ENCODE measurements at regions not wholly inside any gene's neighbourhood (a gene's known extent, or its start where the extent isn't known, plus 50 kb on each side); places are given as distances from the start of the nearest gene placed in this dataset.

DNA sequence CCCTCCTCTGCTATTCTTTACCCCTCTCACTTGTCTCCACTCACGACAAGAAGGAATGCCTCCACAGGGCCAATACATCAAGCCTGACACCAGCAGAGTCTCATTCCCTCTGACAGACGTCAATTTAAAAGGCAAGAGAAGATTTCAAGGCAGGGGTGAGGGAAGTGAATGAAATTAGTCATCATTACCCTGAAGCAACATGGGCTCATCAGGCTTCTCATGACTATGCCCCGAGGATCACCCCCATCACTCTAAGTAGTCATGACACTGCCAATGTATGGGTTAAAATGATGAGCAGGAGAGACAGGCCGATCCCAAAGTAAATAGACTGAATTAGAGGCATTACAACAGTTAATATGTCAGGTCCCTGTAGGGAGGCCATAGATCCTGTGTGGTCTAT is 504.4 kb downstream of the TLE4 start (continued):
- TF ChIP-seq MAFK (IDR thresholded peaks at IDR 0.05; ENCODE audit: low read depth, low read length) (no peak), SIN3A (conservative IDR thresholded peaks at IDR 0.05 in 1 of 2, IDR thresholded peaks at IDR 0.05 in 1 of 2; ENCODE audit: low read depth in 1 of 2, low read length in 2 of 2) (no peak), SAP30 (IDR thresholded peaks at IDR 0.05; ENCODE audit: insufficient read depth, insufficient replicate concordance, low read length) (no peak), FOSL1 (IDR thresholded peaks at IDR 0.05; ENCODE audit: insufficient read depth, low read depth, low read length) (no peak), BRCA1 (IDR thresholded peaks at IDR 0.05; ENCODE audit: low read depth, low read length) (no peak), POLR2A (IDR thresholded peaks at IDR 0.05; ENCODE audit: control extremely low read depth in 1 of 2, low read depth in 2 of 2, low read length in 2 of 2) (no peak), TAF1 (IDR thresholded peaks at IDR 0.05; ENCODE audit: low read depth, low read length) (no peak), KDM1A (IDR thresholded peaks at IDR 0.05; ENCODE audit: borderline replicate concordance, low read length) (no peak)
- TF ChIP-seq, protein P1, sequence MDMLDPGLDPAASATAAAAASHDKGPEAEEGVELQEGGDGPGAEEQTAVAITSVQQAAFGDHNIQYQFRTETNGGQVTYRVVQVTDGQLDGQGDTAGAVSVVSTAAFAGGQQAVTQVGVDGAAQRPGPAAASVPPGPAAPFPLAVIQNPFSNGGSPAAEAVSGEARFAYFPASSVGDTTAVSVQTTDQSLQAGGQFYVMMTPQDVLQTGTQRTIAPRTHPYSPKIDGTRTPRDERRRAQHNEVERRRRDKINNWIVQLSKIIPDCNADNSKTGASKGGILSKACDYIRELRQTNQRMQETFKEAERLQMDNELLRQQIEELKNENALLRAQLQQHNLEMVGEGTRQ (IDR thresholded peaks at IDR 0.05; ENCODE audit: low read length) = no peak
- TF ChIP-seq, protein P2, sequence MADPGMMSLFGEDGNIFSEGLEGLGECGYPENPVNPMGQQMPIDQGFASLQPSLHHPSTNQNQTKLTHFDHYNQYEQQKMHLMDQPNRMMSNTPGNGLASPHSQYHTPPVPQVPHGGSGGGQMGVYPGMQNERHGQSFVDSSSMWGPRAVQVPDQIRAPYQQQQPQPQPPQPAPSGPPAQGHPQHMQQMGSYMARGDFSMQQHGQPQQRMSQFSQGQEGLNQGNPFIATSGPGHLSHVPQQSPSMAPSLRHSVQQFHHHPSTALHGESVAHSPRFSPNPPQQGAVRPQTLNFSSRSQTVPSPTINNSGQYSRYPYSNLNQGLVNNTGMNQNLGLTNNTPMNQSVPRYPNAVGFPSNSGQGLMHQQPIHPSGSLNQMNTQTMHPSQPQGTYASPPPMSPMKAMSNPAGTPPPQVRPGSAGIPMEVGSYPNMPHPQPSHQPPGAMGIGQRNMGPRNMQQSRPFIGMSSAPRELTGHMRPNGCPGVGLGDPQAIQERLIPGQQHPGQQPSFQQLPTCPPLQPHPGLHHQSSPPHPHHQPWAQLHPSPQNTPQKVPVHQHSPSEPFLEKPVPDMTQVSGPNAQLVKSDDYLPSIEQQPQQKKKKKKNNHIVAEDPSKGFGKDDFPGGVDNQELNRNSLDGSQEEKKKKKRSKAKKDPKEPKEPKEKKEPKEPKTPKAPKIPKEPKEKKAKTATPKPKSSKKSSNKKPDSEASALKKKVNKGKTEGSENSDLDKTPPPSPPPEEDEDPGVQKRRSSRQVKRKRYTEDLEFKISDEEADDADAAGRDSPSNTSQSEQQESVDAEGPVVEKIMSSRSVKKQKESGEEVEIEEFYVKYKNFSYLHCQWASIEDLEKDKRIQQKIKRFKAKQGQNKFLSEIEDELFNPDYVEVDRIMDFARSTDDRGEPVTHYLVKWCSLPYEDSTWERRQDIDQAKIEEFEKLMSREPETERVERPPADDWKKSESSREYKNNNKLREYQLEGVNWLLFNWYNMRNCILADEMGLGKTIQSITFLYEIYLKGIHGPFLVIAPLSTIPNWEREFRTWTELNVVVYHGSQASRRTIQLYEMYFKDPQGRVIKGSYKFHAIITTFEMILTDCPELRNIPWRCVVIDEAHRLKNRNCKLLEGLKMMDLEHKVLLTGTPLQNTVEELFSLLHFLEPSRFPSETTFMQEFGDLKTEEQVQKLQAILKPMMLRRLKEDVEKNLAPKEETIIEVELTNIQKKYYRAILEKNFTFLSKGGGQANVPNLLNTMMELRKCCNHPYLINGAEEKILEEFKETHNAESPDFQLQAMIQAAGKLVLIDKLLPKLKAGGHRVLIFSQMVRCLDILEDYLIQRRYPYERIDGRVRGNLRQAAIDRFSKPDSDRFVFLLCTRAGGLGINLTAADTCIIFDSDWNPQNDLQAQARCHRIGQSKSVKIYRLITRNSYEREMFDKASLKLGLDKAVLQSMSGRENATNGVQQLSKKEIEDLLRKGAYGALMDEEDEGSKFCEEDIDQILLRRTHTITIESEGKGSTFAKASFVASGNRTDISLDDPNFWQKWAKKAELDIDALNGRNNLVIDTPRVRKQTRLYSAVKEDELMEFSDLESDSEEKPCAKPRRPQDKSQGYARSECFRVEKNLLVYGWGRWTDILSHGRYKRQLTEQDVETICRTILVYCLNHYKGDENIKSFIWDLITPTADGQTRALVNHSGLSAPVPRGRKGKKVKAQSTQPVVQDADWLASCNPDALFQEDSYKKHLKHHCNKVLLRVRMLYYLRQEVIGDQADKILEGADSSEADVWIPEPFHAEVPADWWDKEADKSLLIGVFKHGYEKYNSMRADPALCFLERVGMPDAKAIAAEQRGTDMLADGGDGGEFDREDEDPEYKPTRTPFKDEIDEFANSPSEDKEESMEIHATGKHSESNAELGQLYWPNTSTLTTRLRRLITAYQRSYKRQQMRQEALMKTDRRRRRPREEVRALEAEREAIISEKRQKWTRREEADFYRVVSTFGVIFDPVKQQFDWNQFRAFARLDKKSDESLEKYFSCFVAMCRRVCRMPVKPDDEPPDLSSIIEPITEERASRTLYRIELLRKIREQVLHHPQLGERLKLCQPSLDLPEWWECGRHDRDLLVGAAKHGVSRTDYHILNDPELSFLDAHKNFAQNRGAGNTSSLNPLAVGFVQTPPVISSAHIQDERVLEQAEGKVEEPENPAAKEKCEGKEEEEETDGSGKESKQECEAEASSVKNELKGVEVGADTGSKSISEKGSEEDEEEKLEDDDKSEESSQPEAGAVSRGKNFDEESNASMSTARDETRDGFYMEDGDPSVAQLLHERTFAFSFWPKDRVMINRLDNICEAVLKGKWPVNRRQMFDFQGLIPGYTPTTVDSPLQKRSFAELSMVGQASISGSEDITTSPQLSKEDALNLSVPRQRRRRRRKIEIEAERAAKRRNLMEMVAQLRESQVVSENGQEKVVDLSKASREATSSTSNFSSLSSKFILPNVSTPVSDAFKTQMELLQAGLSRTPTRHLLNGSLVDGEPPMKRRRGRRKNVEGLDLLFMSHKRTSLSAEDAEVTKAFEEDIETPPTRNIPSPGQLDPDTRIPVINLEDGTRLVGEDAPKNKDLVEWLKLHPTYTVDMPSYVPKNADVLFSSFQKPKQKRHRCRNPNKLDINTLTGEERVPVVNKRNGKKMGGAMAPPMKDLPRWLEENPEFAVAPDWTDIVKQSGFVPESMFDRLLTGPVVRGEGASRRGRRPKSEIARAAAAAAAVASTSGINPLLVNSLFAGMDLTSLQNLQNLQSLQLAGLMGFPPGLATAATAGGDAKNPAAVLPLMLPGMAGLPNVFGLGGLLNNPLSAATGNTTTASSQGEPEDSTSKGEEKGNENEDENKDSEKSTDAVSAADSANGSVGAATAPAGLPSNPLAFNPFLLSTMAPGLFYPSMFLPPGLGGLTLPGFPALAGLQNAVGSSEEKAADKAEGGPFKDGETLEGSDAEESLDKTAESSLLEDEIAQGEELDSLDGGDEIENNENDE (IDR thresholded peaks at IDR 0.05; ENCODE audit: insufficient replicate concordance, low read length) = no peak
